Fibroblast of pulmonary artery (primary cell): ENCODE measurements at regions not wholly inside any gene's neighbourhood (a gene's known extent, or its start where the extent isn't known, plus 50 kb on each side); places are given as distances from the start of the nearest gene placed in this dataset.
A peak's percentile ranks its signal among the peaks of the same experiment; 100 is the strongest.

Source experiments
- DNase-seq: peaks from one replicate; pipeline ENCODE4 v3.0.0-alpha.2; 2010; ENCODE audit warnings: low read depth
- H3K4me3 ChIP-seq: replicated peaks from 2 replicates; pipeline ENCODE4 v1.5.1; 2011; ENCODE audit warnings: low read depth, mild to moderate bottlenecking, control low read depth, low read length, moderate library complexity
- TF ChIP-seq, protein P1 (sequence below): IDR thresholded peaks from 2 replicates; pipeline ENCODE4 v1.5.1; 2011; ENCODE audit warnings: mild to moderate bottlenecking, control low read depth, low read length, inconsistent platforms; ENCODE audit errors: missing control alignments

DNA sequence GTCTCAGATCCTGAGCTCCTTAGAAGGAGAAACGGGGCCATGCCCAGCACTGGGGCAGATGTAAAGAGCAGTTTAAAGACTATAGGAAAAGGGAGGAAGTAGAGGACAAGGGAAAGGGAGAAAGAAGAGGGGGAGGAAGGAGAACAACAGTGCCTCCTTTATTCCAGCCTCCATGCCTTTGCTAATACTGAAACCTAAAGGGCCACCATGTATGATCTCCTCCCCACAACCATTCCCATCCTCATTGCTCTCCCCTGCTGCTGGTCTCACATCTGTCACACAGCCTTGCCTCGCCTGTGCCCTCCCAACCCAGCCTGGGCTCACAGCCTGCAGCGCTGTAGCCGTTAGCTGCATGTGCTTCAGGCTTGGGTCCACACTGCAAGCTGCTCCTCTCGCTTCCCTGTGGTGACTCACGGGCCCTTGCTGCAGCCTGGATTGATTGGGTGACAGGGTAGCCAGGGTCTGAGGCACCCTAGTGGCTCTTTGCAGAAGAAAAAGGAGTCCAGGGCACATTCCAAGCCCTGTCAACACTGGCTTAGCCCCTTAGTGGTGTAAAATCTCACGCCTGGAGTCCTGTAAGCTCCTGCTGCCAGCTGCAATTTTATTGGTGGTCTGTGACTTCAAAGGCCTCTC is 281.9 kb downstream of the SRBD1 start:
- TF ChIP-seq, protein P1, sequence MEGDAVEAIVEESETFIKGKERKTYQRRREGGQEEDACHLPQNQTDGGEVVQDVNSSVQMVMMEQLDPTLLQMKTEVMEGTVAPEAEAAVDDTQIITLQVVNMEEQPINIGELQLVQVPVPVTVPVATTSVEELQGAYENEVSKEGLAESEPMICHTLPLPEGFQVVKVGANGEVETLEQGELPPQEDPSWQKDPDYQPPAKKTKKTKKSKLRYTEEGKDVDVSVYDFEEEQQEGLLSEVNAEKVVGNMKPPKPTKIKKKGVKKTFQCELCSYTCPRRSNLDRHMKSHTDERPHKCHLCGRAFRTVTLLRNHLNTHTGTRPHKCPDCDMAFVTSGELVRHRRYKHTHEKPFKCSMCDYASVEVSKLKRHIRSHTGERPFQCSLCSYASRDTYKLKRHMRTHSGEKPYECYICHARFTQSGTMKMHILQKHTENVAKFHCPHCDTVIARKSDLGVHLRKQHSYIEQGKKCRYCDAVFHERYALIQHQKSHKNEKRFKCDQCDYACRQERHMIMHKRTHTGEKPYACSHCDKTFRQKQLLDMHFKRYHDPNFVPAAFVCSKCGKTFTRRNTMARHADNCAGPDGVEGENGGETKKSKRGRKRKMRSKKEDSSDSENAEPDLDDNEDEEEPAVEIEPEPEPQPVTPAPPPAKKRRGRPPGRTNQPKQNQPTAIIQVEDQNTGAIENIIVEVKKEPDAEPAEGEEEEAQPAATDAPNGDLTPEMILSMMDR = no peak
- no peak overlapping the region for H3K4me3 ChIP-seq
- peak; percentile 34 for DNase-seq

DNA sequence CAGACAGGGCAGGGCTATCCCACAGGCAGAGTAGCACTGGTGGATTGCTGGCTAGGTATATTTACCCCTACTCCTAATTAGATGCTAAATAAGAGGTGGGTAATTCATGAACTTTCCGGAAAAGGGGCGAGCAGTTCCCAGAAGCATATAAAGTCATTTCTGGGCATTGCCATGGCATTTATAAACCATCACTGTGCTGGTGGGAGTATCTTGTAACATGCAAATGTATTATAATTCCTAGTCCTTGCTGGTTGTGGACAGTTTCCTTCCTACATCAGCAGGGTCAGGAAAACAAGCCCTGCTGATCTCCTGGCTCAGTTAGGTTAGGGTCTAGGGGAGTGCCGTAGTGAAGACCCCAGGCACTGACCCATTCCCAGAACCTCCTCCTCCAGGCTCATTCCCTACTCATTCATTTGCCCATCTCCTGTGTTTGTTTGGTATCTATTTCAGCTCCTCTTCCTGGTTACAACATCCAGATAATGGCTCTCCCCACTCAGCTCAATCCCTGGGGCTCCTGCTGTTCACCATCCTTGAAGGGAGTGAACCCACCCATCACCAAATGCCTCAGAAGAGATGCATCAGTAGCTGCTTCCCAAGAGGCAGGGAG is 282.7 kb downstream of the SRBD1 start:
- H3K4me3 ChIP-seq = no peak overlapping the region
- TF ChIP-seq, protein P1 = no peak
- DNase-seq = no peak

DNA sequence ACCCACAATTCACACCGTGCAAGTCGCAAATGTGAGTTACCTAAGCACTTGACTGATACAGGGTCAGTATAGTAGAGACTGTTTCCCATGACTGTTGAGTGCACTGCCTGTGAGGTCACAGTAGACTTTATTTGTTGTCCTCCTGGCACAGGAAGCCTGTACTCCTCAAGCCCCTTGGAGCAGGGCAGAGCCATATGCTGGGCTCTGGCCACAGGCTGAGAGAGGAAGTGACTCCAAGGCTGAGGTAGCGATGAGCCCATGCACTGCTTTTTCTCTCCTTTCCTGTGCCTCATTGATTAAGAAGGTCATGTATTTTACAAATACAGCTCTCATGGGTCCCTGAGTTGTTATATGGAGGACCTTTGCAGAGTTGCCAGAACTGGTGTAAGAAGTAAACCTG is 287.7 kb downstream of the SRBD1 start:
- TF ChIP-seq, protein P1 = no peak
- no peak overlapping the region for H3K4me3 ChIP-seq
- no peak for DNase-seq

- TF ChIP-seq, protein P1 = no peak
- no peak overlapping the region for H3K4me3 ChIP-seq
- DNase-seq = no peak
Observed at GRCh38 chr2:45320956-45321355, 290.1 kb downstream of the SRBD1 start.

GRCh38 chr2:45319683-45320455 is 291.2 kb downstream of the SRBD1 start:
- no peak for DNase-seq
- no peak overlapping the region for H3K4me3 ChIP-seq
- TF ChIP-seq, protein P1 = no peak

DNA sequence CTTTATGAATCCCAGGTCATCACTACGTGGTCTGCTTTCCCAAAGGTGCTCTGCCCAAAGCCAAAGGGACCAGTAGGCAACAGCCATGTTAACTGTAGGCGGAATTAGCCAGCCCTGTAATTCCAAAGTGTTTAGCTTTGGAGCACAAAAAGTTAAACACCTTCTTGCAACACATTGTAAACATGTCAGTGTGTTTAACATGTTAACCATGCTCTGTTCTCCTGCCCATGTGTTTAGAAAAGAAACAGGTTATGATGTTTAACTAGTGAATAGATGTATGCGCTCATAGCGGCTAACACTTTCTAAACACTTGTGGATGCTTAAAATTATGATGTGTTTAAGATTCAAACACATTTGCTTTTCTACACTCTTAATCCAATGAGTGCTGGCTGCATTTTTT is 292.4 kb downstream of the SRBD1 start:
- no peak for DNase-seq
- no peak overlapping the region for H3K4me3 ChIP-seq
- TF ChIP-seq, protein P1 = no peak
